GM23338 (cell line): ENCODE measurements at regions not wholly inside any gene's neighbourhood (a gene's known extent, or its start where the extent isn't known, plus 50 kb on each side); places are given as distances from the start of the nearest gene placed in this dataset.

ENCODE experiments used
- CTCF ChIP-seq, 2 experiments: fragments of 200-600 bp in 1 of 2; sonication (generic) in 1 of 2; conservative IDR thresholded peaks; 2 replicates each; pipeline versions ENCODE4 v1.5.1 to v1.6.1; 2016 to 2017; ENCODE audit warnings: antibody characterized with exemption in 2 of 2, low read depth in 2 of 2, mild to moderate bottlenecking in 2 of 2, moderate library complexity in 1 of 2
- POLR2AphosphoS5 ChIP-seq: IDR thresholded peaks from 2 replicates; pipeline ENCODE4 v1.6.1; 2016; ENCODE audit warnings: antibody characterized with exemption, low read depth
- REST ChIP-seq: IDR thresholded peaks from one replicate; pipeline ENCODE4 v1.6.1; 2018; ENCODE audit warnings: antibody characterized with exemption; ENCODE audit not compliant: unreplicated experiment

GRCh38 chr5:6909901-6910300 lies 196.7 kb downstream of the TENT4A start:
- TF ChIP-seq CTCF (conservative IDR thresholded peaks at IDR 0.05; ENCODE audit: low read depth in 2 of 2) (no peak), POLR2AphosphoS5 (no peak), REST (no peak)
